Sciatic nerve (tissue), 2 donors: ENCODE measurements at regions not wholly inside any gene's neighbourhood (a gene's known extent, or its start where the extent isn't known, plus 50 kb on each side); places are given as distances from the start of the nearest gene placed in this dataset.
"Not testable (repeated sequence)": the region's sequence is repeated elsewhere in the genome, so short reads cannot be mapped to it uniquely, and the experiment has no call there.

Experiments
- ATAC-seq: fragments of 200-7000 bp; cut with Tn5 transposase; one replicate; pipeline ENCODE4 v1.9.1; 2020; ENCODE audit warnings: mild to moderate bottlenecking, moderate library complexity
- DNase-seq: peaks from one replicate; pipeline ENCODE4 v3.0.0-alpha.2; 2020; ENCODE audit warnings: low spot score
- intact Hi-C: fragments of 100-400 bp; cut with DNase I; formaldehyde crosslinking; loops from one replicate; pipeline ENCODE4 v1.14.2; 2022
- donor health status: DM: no; HTN: no; CAD: no.
- donor health status: DM: no; HTN: no; CAD: no.

DNA sequence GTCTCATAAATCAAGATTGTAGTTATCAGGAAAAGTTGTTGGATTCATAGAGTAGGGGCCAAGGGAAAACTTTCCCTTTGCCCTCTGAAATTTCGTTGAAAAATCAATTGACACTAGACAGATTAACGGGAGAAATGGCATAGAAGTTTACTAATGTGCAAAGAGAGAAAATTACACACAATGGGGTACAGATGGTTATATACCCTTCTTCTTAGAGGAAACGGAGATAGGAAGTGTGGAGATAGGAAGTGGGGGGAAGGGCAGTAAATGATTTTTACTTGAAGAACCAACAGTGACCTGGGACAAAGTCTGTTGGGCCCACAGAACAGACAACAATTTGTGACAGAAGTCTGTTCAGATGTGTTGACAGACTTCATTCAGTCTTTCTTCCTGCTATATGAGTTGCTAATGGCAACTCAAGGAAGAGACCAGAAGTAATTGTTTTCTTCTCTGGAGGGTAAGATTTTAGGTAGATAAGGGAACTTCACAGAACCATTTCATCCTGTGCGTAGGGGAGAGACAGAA, 177.9 kb downstream of the C9orf152 start:
- intact Hi-C loops: no loop called here
- ATAC-seq (no peak), DNase-seq (no peak)

DNA sequence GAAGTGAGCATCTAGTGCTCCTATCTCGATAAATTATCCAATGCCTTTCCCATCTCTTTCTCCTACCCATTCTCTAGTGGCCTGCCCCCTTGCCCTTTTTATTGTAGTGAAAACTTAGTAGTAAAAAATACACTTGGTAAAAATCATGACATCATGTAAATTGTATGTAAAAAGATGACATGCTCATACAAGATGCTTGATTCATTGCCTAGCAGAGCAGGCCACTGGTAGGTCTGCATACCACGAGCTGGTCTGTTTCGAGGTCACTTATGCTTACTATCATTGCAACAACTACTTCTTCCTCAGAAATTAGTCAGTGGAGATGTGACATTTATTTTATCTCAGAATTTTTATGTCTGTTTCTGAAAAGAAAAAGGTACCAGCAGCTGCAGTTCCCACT, 177.3 kb downstream of the C9orf152 start:
- no peak for ATAC-seq
- intact Hi-C loops: no loop called here

DNA sequence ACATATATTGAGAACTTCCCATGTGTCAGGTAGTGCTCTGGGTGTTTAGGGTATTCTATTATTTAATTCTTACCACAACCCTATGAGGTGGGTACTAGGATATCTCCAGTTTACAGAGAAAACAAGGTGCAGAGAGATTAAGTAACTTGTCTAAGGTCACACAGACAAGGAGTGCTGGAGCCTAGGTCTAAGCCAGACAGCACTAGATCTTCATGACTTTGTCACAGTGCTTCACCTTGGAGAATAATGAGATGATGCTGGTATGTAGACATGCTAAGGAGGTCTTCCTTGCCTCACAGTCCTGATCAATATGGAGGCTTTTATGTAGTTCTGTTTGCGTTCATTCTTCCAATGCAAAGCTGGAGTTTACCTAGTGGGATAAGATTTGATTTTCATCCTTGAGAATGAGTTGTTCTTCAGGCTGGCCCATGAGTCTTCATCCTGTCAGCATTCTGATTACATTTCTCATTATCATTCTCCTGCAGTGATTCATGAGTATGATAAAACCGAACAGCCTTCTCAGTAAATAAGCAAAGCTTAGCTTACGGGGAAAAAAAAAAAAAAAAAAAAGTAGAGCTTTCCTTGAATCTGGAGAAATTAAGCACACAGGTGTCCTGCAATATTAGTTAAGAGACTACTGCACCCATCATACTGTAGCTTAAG, 176.3 kb downstream of the C9orf152 start:
- no peak for DNase-seq
- intact Hi-C loops: no loop called here
- no peak for ATAC-seq

More for the DNA sequence above, 177.3 kb downstream of the C9orf152 start:
- DNase-seq: no peak

DNA sequence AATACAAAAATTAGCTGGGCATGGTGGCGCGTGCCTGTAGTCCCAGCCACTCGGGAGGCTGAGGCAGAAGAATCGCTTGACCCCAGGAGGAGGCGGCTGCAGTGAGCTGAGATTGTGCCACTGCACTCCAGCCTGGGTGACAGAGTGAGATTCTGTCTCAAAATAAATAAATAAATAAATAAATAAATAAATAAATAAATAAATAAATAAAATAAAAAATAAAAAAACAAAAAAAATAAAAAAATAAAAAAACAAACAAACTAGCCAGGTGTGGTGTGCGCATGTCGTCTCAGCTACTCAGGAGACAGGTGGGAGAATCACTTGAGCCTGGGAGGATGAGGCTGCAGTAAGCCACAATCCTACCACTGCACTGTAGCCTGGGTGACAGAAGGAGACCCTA, 175.4 kb downstream of the C9orf152 start:
- DNase-seq, intact Hi-C loops, ATAC-seq: not testable (repeated sequence)

DNA sequence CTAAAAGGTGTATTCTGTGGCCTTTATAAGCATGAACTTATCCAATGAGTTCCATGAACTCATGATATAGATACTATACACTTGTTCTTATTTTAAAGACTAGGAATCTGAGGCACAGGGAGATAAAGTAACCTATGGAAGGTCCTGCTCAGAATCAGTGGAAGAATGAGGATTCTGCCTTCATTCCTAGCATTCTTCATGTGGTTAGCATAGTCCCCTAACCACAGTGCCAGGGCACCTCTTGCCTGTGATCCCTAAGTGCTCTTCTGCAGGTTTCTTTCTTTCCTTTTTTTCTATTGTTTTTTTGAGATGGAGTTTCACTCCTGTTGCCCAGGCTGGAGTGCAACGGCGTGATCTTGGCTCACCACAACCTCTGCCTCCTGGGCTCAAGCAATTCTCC, 174.1 kb downstream of the C9orf152 start:
- intact Hi-C loops: no loop called here
- ATAC-seq: no peak

DNA sequence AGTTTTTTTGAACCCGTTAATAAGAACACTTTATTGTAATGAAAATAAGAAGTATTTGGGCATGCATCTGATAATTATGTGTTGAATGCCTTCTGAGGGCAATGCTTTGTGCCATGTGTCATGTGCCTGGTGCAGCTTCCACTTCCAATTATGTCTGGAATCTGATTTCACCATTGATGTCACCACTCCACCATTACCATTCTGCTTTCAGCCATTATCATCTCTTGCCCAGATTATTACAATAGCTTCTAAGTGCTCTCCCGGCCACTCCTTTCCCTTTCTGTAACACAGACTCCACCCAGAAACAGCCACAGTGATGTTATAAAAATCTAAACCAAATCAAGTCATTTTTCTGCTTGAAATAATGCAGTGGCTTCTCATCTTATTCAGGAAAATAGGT, 171.7 kb downstream of the C9orf152 start:
- no peak for DNase-seq
- ATAC-seq: no peak
- intact Hi-C loops: no loop called here

More for the DNA sequence above, 174.1 kb downstream of the C9orf152 start:
- DNase-seq: no peak

DNA sequence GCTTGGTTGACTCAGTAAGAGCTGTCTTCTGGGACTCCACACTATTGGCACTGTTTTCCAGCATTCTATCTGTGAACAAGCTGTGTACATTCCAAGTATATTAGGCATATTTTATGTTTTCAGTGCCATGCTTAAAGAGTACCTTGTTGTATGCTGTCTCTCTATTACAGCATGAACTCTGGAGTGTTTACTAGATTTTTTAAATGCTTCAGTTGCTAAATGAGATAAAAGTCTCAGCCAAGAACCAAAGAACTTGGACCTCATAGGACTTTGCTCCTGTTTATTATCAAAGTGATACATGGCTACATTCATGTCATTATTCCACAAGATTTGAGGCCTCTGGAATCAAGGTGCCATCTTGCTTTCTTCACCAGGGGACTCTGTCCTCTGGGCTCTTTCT, 167.2 kb downstream of the C9orf152 start:
- DNase-seq: no peak
- ATAC-seq: no peak
- intact Hi-C loops: no loop called here

DNA sequence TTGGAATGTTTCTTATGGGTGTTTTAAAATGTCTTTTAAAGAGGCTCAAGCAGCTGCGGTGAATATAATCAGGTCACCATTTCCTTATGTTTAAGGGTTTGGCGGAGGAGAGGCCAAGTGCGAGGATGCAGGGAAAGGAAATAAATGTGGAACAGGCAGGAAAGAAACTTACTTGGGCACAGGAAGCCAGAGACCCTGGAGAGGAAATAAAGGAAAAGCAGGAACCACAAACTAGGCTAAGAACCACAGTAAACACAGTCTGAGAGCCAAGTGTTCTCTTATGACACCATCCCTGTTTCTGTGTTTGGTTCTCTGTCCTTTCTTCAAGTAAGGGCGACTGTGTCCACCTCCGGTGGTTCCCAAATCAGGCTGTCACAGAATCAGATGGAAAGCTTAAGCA, 166.5 kb downstream of the C9orf152 start:
- DNase-seq (no peak), ATAC-seq (no peak)
- intact Hi-C loops: no loop called here

DNA sequence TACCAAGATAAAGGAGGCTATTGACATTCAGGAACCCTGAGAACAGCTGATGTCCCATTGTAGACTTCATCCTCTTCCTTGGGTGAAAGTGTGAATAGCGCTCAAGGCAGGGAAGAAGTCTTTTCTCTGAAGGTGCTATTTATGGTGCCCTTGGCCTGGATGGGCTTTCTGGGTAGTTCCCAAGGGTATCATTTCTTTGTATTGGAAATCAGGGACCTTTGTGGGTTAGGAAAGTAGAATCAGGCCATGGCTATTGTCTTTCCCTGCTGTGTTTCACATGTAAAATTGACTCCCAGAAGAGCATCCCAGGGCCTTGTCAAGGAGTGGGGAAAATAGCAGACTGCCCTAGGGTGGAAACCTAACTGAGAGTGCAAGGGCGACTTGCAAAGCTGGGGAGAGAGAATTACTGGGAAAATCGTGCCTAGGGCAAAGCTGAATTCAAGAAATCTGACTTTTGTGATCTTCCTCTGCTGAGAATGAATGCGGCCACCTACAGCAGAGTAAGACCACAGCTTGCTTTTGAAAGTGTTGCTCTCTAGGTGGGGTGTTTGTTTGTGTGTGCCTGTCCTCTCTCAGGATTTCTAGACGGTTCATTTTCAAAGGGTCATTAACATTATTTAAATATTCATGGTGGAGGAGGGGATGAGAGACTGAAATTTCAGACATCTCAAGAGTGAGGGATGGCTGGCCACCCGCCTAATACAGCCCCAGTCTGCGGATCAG, 160.6 kb downstream of the C9orf152 start:
- intact Hi-C loops: no loop called here
- no peak for ATAC-seq
- DNase-seq: no peak

DNA sequence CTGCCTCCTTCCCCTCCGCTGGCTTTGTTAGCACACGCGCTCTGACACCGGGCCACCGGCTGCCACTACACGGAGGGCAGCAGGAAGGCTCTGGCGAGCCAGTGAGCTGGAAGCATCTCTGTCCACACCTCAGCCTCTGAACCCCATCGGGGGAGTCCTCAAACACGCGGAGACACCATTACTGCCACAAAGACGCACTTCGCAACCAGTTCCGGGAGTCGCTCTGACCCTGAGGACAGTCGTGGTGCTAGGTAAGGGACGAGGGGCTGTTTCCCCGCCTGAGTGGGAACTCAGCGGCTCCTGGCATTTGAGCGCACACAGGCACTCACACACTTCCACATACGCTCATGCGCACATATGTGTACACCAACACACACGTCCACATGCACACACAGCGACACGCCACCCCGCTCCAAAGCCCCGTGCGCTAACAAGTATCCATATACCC, 160.0 kb downstream of the C9orf152 start:
- intact Hi-C loops: no loop called here
- DNase-seq (no peak), ATAC-seq (peak; percentile 33)

DNA sequence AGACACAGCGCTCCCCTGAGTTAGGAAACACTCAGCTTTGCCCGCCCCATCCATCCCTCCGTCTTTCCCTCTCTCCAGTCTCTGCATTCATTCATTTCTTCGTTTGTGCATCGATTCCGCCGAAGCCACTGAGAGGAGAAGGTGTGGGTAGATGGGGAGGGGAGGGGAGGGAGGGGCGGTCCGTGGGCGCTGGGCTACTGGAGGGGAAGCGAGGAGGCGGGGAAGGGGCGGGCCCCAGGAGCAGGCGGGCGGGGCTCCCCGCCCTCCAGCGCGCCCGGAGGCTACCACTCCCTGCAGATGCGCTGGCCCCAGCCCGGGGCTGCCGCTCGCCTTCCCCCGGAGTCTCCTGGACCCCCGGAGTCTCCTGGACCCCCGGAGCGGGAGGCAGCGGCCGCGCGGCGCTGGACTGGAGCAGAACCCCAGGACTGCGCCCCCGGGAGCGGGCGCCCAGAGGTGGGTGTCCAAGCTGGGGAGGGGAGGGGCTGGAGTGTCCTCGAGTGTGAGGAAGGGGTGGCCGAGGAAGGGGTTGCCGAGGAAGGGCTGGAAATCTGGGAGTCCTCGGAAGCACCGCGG, 159.5 kb downstream of the C9orf152 start:
- DNase-seq: peak; percentile 88
- intact Hi-C loops: no loop called here
- ATAC-seq: peak; percentile 95

DNA sequence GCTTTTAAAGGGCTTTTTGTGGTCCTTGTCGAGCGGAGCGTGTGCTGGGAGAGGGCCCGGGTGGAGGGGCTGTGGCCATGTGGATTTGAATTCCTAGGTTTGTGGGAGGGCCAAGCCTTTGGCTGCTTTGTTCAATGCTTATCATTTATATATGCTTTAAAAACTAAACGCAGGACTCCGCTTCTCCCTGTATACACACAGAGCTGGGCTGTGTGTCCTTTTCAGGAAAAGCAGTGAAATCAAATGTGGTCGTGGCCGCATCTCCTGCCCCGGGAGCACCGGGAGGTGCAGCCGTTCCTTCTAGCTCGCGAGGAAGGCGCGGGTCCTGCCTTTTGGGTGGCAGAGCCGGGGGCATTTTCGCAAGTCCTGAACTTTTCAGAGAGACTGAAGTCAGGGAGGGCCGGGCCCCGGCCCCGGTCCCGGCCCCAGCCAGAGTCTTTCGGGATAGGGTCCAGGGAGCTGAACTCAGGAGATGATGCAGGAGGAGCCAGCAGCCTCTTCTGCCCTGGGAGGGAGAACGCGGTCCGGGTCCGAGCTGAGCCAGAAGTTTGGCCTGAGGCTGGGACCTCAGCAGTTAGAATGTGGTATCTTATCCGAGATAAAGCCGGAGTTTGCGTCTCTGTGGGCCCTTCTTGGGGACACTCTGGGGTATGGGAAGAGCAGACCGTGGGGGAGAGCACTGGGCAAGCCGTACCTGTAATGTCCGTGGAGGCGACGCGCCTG, 158.8 kb downstream of the C9orf152 start:
- ATAC-seq (peak; percentile 40), DNase-seq (peak; percentile 63)
- intact Hi-C loops: no loop called here

DNA sequence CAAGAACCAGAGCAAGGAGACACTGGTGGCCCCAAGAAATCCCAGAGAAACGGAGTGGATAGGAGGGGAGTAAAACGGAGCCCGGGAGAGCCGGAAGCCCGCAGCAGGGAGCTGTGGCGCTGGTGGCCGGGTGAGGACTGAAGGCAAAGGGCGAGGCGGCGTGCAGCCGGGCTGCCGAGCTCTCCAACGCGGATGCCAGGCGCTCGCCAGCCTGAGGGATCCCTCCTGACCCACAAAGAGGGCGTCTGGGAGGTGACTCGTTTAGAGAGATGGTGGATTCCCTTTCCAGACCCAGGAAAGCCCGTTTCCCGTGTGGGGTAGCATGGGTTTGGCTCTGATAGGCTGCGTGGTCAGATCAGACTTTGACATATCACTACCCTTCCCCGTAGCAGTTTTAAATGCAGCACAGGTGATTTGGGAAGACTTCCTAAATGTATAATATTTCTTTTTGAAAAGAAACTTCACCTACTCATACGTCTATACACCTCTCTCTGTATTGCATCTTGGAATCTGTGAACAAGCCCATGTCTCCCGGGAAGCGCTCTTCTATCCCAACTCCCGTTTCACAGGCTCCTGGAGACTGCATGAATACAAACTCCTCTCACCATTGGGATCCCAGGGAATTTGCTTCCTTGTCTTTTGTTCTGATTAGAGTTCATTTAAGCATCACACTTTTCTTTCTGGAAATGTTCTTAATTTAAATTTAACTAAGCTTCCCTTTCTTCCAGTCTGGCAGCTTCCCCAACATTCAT, 158.1 kb downstream of the C9orf152 start:
- DNase-seq (no peak), ATAC-seq (peak; percentile 54)
- intact Hi-C loops: no loop called here

DNA sequence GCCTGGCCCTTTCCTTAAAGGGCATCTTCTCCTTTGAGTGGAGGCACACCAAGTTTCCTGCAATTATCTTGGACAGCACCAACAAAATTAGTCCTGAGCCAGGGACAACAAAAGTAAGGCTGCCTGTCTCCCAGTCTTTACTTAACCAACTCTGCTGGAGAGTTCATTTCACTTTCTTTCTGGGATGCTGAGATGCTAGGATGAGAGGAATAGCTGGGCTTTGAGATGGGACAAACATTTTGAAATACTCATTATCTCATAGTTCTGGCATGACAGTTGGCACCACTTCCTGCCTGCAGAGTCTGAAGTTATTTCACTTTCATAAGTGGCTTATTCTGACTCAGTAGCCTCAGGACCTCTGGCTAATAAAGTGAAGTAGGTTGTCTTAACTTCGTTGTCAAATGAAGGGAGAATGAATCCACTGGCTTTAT, 157.0 kb downstream of the C9orf152 start:
- ATAC-seq (peak; percentile 65), DNase-seq (no peak)
- intact Hi-C loops: no loop called here

DNA sequence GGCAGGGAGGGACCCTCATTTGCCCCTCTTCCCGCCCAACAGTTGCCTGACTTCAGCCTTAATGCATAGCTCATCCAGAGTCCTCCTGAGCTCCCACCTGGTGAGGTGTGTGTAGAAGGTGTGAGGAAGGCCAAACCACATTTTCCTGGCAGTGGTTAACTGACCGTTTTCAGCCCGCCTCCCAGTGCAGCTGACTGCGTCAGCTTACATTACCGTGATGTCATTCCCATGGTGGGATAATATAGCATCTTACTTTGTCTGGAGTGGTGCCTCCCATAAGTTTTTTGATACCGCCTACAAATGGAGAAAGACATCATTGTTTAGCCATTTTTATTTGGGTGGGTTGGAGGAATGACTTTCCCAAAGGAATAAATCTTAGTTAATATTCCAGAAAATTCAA, 151.9 kb downstream of the C9orf152 start:
- intact Hi-C loops: no loop called here
- ATAC-seq (no peak), DNase-seq (no peak)

DNA sequence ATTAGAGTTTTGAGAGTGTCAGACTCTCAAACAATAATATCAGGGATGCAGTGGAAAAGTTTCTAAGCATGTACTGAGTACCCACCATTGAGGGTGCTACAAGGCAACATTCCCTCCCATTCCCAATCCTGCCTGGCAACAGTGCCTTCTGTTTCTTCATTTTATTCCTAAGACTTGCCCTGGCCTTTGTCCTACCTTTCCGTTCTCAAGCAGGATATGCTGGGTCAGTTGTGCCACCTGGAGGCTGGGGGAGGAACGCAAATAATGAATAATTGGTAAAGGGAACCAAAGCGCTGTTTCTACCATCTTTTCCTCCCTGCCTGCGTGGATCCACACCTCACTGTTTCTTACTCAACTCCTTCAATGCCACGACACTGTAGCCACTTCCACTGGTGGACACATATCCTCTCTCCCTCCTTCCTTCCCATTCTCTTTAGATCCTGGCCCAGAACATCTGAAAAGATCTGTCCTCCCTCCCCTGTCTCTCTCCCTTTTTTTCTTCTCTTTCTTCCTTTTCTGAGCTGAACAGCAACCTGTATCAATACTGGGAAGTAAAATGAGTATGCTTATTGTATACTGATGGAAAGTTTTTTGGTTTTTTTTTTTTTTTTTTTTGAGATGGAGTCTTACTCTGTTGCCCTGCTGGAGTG, 149.5 kb downstream of the C9orf152 start:
- DNase-seq (no peak), ATAC-seq (peak; percentile 71)
- intact Hi-C loops: no loop called here

DNA sequence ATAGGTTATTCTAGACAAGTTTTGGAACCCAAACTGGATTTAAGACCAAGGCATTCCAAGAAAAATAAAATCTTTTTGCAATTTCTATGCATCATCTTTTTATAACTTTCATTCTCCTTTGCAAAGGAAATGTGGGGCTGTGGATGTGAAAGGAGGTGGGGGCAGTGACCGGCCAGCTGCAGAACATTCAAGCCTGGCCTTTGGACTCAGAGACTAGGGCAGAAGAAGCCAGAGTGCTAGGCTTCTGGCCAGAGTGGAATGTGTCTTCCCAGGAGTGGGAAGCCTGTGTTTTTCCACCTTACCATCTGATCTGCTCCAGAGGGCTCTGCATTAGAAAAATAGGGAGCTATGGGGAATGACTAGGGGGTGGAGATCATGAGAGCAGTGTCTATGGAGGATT, 148.5 kb downstream of the C9orf152 start:
- DNase-seq (no peak), ATAC-seq (peak; percentile 78)
- intact Hi-C loops: no loop called here

DNA sequence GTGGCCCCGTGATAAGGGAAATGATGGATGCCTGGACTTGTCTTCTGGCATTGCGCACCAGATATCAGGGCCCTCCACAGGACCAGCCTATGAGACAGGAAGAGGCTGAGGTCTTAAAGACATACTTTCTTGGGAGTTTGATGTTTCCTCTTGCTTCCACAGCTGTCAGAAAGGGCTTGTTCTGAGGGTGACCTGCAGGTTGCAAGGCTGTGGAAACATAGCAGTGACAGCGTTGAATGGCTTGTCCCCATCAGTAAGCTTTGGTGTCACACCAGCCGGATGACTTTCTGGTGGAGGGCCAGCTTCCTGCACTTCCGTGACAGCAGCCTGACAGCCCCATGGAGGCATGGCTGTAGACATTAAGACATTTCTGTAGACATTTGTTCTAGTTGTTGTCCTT, 143.2 kb downstream of the C9orf152 start:
- DNase-seq (no peak), ATAC-seq (no peak)
- intact Hi-C loops: no loop called here
